NCI-H146 (cell line): ENCODE measurements at regions not wholly inside any gene's neighbourhood (a gene's known extent, or its start where the extent isn't known, plus 50 kb on each side); places are given as distances from the start of the nearest gene placed in this dataset.
A peak's percentile ranks its signal among the peaks of the same experiment; 100 is the strongest.

Experiments
- DNase-seq: peaks from one replicate; lab custom pipeline; 2025; lab: John Stamatoyannopoulos, UW

DNA sequence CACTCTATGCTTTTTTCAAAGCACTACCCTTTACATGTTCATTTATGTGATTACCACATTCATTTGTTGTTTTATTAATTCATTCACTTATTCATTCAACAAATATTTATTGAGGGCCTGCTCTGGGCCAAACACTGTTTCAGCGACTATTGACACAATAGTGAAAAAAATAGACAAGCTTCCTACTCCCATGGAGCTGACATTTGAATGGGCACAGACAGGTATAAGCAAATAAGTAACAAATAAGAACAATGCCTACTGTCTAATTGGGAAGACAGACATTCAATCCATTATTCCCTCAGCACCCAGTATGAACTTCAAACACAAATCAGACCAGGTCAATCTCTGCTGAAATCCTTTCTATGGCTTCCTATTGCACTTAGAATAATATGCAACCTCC is 156.9 kb upstream of the NR3C1 start:
- no peak for DNase-seq

DNA sequence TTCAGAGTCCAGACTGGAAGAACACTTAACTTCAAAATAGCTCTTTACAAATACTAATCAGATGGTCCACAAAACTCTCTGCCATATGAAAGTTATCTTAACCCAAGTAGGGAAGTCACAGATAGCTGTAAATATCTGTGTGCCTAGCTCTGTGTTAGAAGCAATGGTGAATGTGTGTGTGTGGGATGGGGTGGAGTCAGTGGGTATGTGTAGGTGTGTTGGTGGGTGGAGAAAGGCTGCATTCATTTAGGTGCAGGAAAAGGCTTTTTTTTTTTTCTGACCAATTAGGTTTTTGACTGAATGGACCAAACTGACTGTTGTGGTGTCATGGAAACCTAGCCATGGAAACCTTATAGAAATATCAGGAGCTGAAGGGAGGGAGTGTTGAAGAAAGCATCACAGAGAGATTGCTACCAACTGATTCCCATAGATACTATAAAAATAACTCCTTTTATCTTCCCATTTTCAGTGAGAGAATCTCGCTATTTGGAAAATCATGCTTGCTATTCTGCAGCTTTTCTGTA is 156.2 kb upstream of the NR3C1 start:
- DNase-seq = peak; percentile 45

DNA sequence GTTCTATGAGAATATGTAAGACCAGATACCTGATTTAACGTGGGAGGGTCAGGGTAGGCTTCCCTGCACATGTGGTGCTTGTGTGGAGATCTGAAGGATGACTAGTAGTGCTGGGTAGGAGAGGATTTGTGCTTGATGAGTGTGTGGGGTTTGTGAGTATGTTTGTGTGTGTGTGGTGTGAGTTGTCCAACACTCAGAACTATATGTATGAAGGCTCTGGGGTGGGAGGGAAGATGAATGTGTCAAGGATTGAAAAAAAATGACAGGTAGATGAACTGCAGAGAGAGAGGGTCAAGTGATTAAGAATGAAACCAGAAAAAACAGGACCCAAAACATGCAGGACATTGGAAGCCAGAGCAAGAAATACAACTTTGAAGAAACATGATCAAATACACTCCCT is 154.6 kb upstream of the NR3C1 start:
- DNase-seq = no peak

DNA sequence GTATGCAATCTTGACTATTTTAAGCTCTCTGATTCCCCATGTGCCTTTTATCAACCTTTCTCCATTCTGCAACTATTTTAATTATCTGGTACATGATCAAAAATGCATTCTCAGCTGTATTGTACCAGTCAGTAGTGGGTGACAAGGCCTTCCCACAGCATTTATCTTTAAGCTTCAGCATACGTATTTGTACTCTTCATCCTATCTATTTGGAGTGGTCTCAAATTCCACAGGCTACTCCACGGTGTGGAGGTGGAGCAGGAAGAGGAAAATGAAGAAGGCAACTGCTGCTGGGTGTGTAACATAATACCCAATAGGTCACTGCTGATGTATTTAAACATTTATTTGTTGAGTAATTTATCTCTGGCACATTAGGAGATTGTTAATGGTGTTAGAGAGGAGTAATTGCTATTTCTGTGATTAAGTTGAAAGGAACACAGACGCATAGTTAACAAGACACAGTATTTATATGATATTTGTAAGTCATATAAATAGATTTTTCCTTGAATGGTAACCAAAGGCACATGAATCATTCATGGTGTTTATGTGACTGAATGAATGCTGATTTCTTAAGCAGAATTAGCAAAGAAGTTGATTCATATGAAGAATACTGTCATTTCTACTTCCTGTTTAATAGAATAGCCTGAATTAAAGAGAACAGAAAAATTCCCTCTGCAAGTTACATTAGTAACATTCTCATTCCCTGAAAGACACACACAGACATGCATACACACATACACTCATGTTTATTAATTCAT is 153.8 kb upstream of the NR3C1 start:
- DNase-seq = peak; percentile 86

DNA sequence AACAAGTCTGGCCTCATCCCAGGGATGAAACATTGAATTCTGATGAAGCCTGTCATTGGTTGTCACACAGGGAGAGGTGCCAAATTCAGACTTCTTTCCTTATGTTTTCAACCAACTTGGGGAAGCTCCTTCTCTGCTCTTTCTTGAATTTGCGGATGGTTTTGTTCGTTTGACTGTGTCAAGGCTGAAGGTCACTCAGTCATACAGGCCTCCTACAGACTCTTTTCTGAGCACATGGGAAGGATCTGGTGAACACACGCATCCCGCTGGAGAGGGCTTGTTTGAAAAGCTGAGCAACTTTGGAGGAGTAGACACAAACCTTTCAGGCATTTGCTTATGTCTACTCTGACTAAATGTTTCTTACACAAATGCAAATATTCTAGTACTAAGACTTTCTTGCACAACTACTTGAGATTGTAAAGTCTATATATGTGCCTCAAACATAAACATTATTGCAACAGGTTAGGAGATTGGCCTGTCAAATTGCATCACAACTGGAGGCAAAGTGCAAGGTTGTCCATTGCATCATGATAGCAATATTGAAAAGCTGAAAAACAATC is 151.5 kb upstream of the NR3C1 start:
- no peak for DNase-seq

DNA sequence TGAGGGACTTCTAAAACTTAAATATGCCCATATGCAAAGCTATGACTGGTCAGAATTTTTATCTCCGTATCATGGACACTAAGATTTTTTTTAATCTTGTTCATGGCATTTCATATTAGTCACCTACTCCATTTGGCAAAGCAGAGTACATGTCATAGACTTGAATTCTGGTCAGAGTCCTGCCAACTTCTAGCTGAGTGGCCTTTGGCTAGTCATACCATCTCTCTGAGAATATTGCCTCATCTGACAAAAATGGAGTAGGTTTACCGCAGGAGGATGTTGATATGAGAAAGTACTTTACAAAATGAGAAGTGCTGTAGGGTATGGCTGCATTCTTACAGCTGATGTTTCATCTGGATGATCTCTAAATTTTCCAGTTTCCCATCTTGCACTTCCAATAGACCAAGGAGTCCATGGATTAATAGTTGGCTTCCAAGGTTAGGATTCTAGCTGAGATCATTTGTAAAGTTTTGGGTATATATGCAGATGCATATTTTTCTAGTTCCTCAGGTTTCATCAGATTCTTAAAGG is 150.8 kb upstream of the NR3C1 start:
- no peak for DNase-seq

DNA sequence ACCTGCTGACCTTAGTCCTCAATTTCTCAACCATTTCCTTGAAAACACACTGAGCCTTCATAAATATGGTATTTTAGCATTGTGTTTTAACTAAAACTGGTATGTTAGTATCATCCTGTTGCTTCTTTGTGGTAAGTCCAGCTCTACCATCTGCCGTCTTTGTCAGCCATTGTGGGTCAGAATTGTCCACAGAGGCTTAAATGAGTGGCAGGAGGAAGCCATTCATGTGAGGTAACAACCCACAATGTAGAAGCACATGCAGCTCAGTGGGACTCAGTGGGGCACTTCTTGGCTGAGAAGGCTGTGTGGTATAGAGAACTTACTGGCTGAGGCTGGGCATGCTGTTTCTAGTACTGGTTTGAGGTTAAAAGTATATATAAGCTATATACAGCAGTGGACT is 149.2 kb upstream of the NR3C1 start:
- DNase-seq = no peak

DNA sequence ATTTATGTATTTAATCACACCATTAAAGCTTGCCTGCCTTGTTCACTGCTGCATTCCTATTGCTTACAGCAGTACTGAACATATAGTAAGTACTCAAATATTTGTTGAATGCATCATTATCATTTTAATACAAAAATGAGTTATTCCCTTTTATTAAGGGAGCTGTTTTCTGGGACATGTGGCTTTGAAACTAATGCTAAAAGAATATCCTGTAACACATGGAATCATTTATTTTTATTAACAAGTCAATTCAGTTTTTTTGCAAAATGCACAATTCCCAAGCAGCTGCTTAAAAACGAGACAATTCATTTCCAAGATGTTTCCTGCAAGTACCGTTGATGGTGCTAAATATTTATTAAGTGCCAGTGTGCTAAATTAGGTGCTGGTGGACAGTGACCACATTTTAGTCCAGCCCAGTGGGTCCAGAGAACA is 148.3 kb upstream of the NR3C1 start:
- no peak for DNase-seq

DNA sequence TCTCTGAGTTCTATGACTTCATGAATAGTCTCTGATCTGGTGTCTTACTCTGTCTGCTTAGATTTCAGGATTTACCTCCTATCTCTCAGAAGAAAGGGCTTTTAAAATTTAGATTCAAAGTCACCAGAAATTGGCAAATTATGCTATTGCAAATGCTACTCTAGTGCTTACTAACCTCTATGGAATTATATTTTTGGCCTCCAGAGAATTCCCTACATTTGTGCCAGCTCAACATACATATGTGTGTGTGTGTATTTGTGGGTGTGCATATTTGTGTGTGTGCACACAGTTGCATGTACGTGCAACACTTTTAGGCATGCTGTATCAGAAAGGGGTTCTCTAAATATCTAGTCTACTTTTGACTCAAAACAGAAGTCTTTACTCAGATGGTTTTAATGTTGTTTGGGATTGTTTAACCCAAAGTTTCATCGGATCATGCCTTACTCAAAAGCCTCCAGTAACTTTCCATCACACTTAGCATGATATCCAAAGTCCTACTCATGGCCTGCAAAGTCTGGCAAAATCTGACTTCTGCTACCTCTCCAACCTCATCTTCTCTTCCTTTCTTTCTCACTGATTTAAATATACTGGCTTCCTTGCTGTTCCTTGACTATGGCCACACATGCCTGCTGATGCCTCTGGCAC is 147.6 kb upstream of the NR3C1 start:
- no peak for DNase-seq

DNA sequence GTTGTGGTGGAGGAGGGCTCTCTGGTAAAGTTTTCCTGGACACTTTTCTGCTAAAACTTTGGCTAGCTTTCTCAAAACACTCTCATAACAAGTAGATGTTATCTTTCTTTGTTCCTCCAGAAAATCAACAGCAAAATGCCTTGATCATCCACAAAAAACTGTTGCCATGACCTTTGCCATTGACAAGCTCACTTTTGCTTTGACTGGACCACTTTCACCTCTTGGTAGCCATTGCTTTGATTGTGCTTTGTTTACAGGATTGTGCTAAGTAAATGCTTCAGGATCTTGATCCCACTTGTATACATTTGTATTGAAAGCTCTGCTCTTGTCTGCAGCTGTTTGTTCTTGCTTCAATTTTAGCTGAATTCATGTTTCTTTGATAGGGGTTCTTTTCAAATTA is 143.9 kb upstream of the NR3C1 start:
- no peak for DNase-seq

DNA sequence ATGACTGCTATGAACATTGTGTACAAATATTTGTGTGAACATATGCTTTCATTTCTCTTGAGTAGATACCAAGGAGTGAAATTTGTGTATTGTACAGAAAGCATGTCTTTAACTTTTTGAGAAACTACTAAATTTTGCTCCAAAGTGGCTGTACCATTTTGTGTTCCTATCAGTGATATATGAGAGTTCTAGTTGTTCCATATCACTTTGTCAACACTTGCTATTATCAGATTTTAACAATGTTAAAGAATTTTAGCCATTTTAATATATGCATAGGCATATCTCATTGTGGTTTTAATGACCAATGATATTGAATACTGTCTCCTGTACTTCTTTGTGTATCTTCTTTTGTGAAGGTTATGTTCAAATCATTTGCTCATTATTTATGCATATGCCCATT is 142.9 kb upstream of the NR3C1 start:
- no peak for DNase-seq

DNA sequence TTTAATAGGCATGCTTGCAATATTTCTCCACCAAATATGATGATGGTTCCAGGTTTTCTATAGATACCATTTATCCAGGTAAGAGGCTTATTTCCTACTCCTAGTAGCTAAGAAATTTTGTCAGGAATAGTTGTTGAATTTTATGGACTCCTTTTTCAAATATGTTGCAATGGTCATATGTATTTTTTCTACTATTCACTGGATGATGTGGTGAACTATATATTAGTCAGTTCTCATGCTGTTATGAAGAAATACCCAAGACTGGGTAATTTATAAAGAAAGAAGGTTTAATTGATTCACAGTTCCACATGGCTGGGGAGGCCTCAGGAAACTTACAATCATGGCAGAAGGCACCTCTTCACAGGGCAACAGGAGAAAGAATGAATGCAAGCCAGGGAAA is 141.1 kb upstream of the NR3C1 start:
- no peak for DNase-seq

DNA sequence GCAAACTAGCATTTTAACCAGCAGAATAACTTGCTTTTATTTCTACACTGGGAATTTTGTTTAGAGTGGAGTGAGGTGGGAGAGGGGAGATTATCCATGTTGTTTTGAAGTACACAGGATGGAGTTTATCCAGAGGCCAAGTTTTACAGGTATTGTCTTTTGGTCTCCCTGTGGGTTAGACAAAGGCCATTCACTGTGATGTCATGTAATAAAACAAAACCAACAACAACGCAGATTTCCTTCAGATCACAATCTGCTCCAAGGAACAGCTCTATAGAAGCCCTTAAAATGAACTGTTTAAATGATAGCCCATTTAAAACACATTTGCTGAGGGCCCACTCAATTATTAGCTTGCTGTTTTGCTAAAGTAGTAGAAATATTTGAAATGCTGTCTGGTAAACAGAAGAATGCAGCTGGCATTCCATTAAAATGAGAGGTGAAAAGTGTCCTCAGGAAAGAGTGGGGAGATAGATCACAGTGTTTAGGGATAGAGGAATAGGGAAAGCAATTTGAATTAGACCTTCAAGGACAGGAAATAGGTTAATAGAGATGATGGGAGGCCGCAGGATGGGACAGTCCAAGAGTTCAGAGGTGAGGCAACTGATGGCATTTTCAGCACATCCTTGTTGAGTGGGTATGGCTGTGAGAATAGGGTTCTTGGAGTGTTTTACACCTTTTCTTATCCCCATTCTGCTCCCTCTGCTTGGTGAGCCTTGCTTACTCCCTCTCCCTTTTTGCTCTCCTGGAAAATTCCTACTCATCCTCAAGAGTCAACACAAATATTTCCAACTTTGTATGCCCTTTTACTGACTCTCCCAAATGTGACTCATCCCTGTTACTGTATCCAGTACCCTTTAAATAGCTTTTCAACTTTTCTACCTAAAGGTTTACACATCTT is 140.1 kb upstream of the NR3C1 start:
- DNase-seq = no peak

DNA sequence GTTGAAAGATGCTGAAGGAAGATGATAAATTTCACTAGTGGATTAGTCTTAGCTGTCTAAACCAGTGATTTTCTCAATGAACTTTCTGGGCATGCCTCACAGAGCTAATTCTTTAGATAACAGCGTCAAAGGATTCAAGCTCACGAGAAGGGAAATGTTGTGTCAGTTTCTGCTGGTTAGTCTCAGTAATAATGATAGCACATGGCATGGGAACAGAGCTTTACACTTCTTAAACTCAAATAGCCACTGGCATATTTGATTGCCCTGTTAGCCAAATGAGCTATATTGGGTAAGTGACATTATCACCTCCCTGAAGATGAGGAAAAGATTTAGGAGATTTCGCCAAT is 139.3 kb upstream of the NR3C1 start:
- DNase-seq = no peak

DNA sequence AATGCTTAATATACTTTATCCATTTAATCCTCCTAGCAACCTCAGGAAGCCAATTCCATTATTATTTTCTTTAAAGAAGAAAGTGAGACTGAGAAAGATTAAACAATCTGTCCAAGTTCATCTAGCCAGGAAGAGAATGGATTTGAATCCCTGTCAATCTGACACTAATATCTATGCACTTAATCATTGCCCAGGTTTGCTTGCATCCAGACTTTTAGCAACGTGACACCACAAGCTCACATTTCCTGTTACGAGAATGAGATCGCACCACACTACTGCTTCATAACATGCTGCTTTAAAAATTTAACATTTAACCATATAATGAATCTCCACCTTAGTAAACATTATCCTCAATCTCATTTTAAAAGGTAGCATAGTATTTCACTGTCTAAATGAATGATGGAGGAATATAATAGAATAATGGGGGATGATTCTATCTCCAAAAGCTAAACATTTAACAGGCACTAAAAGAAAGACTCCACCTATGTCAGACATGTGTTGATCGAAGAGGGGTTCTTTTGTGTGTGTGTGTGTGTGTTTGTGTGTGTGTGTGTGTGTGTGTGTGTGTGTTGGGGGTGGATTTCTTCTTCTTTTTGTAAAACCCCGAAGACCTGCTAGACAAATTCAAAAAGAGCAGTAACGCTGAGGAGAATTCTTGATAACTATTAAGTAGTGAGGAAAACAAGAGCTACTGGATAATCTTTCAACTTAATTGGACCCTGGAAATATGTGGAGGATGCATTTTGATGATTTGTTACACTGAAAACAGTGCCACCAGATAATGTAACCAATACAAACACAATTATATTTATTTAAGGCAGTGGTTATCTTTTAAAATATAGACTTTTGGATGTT is 138.7 kb upstream of the NR3C1 start:
- peak; percentile 12 for DNase-seq

DNA sequence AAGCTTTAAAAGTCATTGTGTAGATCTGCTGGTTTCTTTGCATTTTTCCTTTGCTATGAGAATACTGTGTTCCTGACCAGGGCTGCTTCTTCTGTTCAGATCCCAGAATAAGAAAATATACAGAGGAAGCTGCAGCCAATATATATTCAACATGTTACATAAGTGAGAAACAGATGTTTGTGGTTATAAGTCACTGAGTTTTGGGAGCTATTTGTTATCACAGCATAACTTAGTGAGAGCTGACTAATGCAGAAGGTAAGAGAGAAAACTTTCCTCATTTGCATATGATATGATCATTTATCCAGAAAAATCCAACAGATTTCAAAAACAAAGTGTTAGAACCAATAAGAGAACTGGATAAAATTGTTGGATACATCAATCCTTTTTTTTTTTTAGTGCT is 136.3 kb upstream of the NR3C1 start:
- no peak for DNase-seq

DNA sequence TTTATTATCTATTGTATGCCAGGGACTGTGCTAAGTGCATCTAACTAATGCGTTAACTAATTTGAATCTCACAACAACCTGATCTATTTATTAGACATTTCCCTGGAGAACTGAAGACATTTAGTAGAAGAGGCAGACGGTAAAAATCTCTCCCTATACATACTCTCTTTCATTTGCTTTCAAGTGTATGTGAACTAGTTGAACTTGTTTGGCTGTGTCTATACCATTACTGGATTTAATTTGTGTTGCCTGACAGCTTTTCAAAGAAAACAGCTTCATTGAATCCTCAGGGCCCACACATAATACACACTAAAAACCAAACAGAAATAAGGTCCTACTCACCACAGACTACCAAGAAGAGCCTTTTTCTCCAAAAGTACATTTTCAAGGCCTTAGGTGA is 133.6 kb upstream of the NR3C1 start:
- no peak for DNase-seq

DNA sequence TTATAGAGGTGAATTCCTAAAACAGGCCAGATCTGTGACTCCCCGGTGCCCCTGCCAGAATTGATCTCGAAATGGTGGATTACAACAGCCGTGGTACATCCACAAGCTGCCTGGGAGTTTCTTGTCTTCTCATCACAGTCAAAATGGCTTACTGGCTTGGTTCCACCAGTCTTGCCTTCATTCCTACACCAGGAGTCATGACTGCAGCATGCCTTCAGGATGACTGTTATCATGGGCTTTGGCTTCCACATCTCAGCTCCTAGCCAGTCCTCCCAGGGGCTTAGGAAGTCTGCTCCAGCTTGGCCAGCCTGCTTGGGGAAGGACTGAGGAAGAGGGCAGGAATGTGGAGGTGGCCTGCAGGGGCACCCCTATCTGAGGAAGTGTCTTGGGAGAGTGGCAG is 132.9 kb upstream of the NR3C1 start:
- DNase-seq = no peak

DNA sequence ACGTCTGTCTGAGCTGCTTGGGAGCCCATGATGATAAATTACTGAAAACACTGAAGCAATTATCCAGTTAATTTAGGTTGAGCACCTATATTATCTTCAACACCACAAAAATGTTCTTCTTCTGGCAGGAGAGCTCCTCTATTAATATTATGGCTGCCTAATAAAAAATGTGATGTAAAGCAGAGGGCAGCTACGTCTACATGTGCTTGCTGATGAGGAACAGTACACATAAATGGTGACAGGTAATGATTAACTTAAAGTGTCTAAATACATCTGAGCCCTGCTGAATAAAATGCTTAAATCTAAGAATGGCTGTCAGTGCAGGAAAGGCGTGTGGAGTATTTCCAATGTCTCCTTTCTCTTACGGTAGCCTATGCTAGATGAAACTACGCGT is 131.3 kb upstream of the NR3C1 start:
- no peak for DNase-seq

DNA sequence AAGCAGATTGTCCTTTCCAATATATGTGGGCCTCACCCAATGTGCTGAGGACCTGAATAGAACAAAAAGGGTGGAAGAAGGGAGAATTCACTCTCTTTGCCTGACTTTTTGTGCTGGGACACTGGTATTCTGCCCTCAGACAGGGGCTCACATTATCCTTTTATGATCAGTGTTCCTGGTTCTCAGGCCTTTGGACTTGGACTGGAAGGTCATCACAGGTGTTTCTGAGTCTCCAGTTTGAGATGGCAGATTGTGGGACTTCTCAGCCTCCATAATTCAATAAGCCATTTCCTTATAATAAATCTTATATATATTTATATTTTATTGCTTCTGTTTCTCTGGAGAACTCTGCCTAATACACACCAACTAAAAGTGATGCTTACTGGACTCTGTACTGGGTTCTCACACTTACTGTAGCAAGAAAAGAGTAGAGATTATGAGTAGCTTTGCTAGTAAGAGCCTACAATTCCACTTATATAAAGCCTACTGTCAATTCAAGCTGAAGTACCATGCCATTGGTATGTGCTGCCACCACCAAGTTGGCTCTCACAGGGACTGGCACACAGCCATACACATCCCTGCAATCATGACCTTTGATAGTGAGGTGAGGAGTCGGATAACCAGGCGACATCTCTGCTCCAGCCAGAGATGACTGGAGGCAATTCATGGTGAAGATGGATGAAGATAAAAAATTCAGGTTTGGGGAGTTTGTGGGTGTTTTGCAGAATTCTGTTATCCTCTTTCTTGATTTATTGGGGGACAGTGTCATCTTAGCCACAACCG is 130.7 kb upstream of the NR3C1 start:
- DNase-seq = no peak
